Thymus (tissue), 11 donors: ENCODE measurements at regions not wholly inside any gene's neighbourhood (a gene's known extent, or its start where the extent isn't known, plus 50 kb on each side); places are given as distances from the start of the nearest gene placed in this dataset.
"Not testable (repeated sequence)": the region's sequence is repeated elsewhere in the genome, so short reads cannot be mapped to it uniquely, and the experiment has no call there.

ENCODE experiments used
- DNase-seq, 9 donors: peaks; one replicate each; pipeline ENCODE4 v3.0.0-alpha.2; 2013; ENCODE audit warnings: low spot score in 9 of 9, low read depth in 6 of 9, missing footprints in 1 of 9
- H3K27ac ChIP-seq, 2 donors: one replicate each; pipeline ENCODE4 v1.5.1; 2013; ENCODE audit warnings: control low read depth in 1 of 2, low read depth in 1 of 2, low read length in 1 of 2, mild to moderate bottlenecking in 1 of 2, moderate library complexity in 1 of 2
- H3K27me3 ChIP-seq, 2 donors: one replicate each; pipeline ENCODE4 v1.5.1; 2013; ENCODE audit warnings: low read length in 1 of 2; ENCODE audit not compliant: control insufficient read depth in 2 of 2, insufficient read depth in 1 of 2
- H3K36me3 ChIP-seq, 2 donors: one replicate each; pipeline ENCODE4 v1.5.1; 2013; ENCODE audit warnings: low read length in 1 of 2, mild to moderate bottlenecking in 1 of 2, moderate library complexity in 1 of 2; ENCODE audit not compliant: control insufficient read depth in 2 of 2, insufficient read depth in 2 of 2
- H3K4me1 ChIP-seq, 2 donors: one replicate each; pipeline ENCODE4 v1.5.1; 2013; ENCODE audit warnings: low read length in 2 of 2; ENCODE audit not compliant: control insufficient read depth in 2 of 2, insufficient read depth in 2 of 2
- H3K4me3 ChIP-seq, 2 donors: one replicate each; pipeline ENCODE4 v1.5.1; 2013; ENCODE audit warnings: low read length in 2 of 2, control low read depth in 1 of 2, mild to moderate bottlenecking in 1 of 2
- H3K9me3 ChIP-seq, 2 donors: one replicate each; pipeline ENCODE4 v1.5.1; 2013; ENCODE audit warnings: low read length in 1 of 2, mild to moderate bottlenecking in 1 of 2; ENCODE audit not compliant: control insufficient read depth in 2 of 2, insufficient read depth in 1 of 2
- WGBS: extraction: QIAGEN DNeasy Blood & Tissue Kit; methylation state at CpG from one replicate; pipeline ENCODE4 v1.1.7; 2013; 5-methylcytosine and 5-hydroxymethylcytosine counted together
- donor health status: healthy.

- not testable (repeated sequence) for H3K4me1 ChIP-seq, H3K4me3 ChIP-seq, DNase-seq, H3K9me3 ChIP-seq, H3K27me3 ChIP-seq, H3K36me3 ChIP-seq, H3K27ac ChIP-seq
- 93% methylated on average over 14 of the region's 15 CpGs for WGBS
These were observed 66.6 kb upstream of the MUC20 start for GRCh38 chr3:195654138-195654537.

GRCh38 chr3:195653641-195654040 lies 67.1 kb upstream of the MUC20 start:
- not testable (repeated sequence) for H3K4me3 ChIP-seq, H3K36me3 ChIP-seq, H3K9me3 ChIP-seq, H3K27ac ChIP-seq, H3K4me1 ChIP-seq, H3K27me3 ChIP-seq
- peak in 1 of 9 donors; percentile 26 for DNase-seq
- 14% methylated on average over 11 of the region's 14 CpGs for WGBS

GRCh38 chr3:195647912-195648702 lies 64.4 kb upstream of the APOD start:
- not testable (repeated sequence) for H3K4me3 ChIP-seq, H3K9me3 ChIP-seq, H3K27ac ChIP-seq, H3K27me3 ChIP-seq, H3K4me1 ChIP-seq, H3K36me3 ChIP-seq
- WGBS, result 92% methylated on average over 19 of the region's 19 CpGs
- peak in 1 of 9 donors; percentile 23 for DNase-seq

GRCh38 chr3:195645872-195646271 lies 62.1 kb upstream of the APOD start:
- not testable (repeated sequence) for H3K27me3 ChIP-seq, H3K4me3 ChIP-seq, H3K27ac ChIP-seq, H3K36me3 ChIP-seq, H3K9me3 ChIP-seq, DNase-seq, H3K4me1 ChIP-seq
- 88% methylated on average over 8 of the region's 8 CpGs for WGBS

GRCh38 chr3:195643245-195643644 lies 59.5 kb upstream of the APOD start:
- not testable (repeated sequence) for H3K36me3 ChIP-seq, H3K4me3 ChIP-seq, H3K9me3 ChIP-seq, H3K27ac ChIP-seq, H3K27me3 ChIP-seq, DNase-seq, H3K4me1 ChIP-seq
- 92% methylated on average over 11 of the region's 11 CpGs for WGBS

- not testable (repeated sequence) for H3K9me3 ChIP-seq, H3K4me1 ChIP-seq, H3K36me3 ChIP-seq, DNase-seq, H3K4me3 ChIP-seq, H3K27me3 ChIP-seq, H3K27ac ChIP-seq
- 80% methylated on average over 15 of the region's 15 CpGs for WGBS
These were observed 58.6 kb upstream of the APOD start for GRCh38 chr3:195642311-195642710.

GRCh38 chr3:195638456-195638855 lies 54.7 kb upstream of the APOD start:
- not testable (repeated sequence) for H3K4me1 ChIP-seq, H3K4me3 ChIP-seq, H3K36me3 ChIP-seq, DNase-seq, H3K9me3 ChIP-seq, H3K27ac ChIP-seq, H3K27me3 ChIP-seq
- 96% methylated on average over 9 of the region's 10 CpGs for WGBS

- not testable (repeated sequence) for H3K4me3 ChIP-seq, DNase-seq, H3K27ac ChIP-seq, H3K27me3 ChIP-seq, H3K9me3 ChIP-seq, H3K36me3 ChIP-seq, H3K4me1 ChIP-seq
- 85% methylated on average over 15 of the region's 15 CpGs for WGBS
These were observed 53.9 kb upstream of the APOD start for GRCh38 chr3:195637473-195638233.

- H3K4me1 ChIP-seq, result not testable (repeated sequence)
These were observed 53.3 kb upstream of the APOD start for GRCh38 chr3:195637011-195637410.

More at GRCh38 chr3:195637011-195637410, 53.3 kb upstream of the APOD start:
- not testable (repeated sequence) for H3K27me3 ChIP-seq, H3K36me3 ChIP-seq, DNase-seq, H3K27ac ChIP-seq, H3K4me3 ChIP-seq, H3K9me3 ChIP-seq
- whole genome bisulfite sequencing, result 94% methylated on average over 5 of the region's 7 CpGs
